ENCODE measurements at regions not wholly inside any gene's neighbourhood (a gene's known extent, or its start where the extent isn't known, plus 50 kb on each side); places are given as distances from the start of the nearest gene placed in this dataset.

DNA sequence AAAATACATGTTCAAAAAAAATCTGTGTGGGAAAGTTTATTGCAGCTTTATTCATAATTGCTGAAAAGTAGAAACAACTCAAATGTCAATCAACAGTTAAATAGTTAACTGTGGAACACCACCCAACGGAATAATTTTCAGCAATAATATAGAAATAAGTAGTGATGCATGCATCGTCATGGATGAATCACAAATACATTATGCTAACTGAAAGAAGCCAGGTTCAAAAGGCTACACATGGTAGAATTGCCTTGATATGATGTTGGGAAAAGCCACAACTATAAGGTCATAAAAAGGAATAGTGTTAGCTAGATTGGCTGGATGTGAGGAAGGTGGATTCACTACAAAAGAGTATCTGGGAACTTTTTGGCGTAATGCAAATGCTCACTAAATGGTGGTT lies 82.0 kb downstream of the GMNC start:
- no peak for TF ChIP-seq ESRRA (IDR thresholded peaks at IDR 0.05; ENCODE audit: low read length)
- no peak for TF ChIP-seq POLR2A (IDR thresholded peaks at IDR 0.05; ENCODE audit: low read depth, low read length)
- TF ChIP-seq CREB1 (IDR thresholded peaks at IDR 0.05; ENCODE audit: low read depth) = no peak
- TF ChIP-seq POLR2AphosphoS5 (IDR thresholded peaks at IDR 0.05; ENCODE audit: low read length) = no peak
- TF ChIP-seq EP300 (IDR thresholded peaks at IDR 0.05; ENCODE audit: borderline replicate concordance in 1 of 2, control insufficient read depth in 1 of 2, low read depth in 2 of 2, low read length in 2 of 2) = no peak
- TF ChIP-seq, protein P1, sequence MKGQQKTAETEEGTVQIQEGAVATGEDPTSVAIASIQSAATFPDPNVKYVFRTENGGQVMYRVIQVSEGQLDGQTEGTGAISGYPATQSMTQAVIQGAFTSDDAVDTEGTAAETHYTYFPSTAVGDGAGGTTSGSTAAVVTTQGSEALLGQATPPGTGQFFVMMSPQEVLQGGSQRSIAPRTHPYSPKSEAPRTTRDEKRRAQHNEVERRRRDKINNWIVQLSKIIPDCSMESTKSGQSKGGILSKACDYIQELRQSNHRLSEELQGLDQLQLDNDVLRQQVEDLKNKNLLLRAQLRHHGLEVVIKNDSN (IDR thresholded peaks at IDR 0.05; ENCODE audit: borderline replicate concordance, extremely low read length, insufficient read depth, low read depth, low read length) = no peak
- TF ChIP-seq, protein P2, sequence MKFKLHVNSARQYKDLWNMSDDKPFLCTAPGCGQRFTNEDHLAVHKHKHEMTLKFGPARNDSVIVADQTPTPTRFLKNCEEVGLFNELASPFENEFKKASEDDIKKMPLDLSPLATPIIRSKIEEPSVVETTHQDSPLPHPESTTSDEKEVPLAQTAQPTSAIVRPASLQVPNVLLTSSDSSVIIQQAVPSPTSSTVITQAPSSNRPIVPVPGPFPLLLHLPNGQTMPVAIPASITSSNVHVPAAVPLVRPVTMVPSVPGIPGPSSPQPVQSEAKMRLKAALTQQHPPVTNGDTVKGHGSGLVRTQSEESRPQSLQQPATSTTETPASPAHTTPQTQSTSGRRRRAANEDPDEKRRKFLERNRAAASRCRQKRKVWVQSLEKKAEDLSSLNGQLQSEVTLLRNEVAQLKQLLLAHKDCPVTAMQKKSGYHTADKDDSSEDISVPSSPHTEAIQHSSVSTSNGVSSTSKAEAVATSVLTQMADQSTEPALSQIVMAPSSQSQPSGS (IDR thresholded peaks at IDR 0.05; ENCODE audit: low read length) = no peak
- TF ChIP-seq, protein P3, sequence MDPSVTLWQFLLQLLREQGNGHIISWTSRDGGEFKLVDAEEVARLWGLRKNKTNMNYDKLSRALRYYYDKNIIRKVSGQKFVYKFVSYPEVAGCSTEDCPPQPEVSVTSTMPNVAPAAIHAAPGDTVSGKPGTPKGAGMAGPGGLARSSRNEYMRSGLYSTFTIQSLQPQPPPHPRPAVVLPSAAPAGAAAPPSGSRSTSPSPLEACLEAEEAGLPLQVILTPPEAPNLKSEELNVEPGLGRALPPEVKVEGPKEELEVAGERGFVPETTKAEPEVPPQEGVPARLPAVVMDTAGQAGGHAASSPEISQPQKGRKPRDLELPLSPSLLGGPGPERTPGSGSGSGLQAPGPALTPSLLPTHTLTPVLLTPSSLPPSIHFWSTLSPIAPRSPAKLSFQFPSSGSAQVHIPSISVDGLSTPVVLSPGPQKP (IDR thresholded peaks at IDR 0.05; ENCODE audit: low read depth, low read length) = no peak
- TF ChIP-seq, protein P4, sequence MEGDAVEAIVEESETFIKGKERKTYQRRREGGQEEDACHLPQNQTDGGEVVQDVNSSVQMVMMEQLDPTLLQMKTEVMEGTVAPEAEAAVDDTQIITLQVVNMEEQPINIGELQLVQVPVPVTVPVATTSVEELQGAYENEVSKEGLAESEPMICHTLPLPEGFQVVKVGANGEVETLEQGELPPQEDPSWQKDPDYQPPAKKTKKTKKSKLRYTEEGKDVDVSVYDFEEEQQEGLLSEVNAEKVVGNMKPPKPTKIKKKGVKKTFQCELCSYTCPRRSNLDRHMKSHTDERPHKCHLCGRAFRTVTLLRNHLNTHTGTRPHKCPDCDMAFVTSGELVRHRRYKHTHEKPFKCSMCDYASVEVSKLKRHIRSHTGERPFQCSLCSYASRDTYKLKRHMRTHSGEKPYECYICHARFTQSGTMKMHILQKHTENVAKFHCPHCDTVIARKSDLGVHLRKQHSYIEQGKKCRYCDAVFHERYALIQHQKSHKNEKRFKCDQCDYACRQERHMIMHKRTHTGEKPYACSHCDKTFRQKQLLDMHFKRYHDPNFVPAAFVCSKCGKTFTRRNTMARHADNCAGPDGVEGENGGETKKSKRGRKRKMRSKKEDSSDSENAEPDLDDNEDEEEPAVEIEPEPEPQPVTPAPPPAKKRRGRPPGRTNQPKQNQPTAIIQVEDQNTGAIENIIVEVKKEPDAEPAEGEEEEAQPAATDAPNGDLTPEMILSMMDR (IDR thresholded peaks at IDR 0.05 in 2 of 3, conservative IDR thresholded peaks at IDR 0.05 in 1 of 3; ENCODE audit: control insufficient read depth in 2 of 3, extremely low read depth in 1 of 3, insufficient read depth in 1 of 3, low read depth in 3 of 3, low read length in 3 of 3) = no peak
- no peak for TF ChIP-seq SMC3 (IDR thresholded peaks at IDR 0.05; ENCODE audit: borderline replicate concordance, low read length)

Measured in GM12878 (cell line).